ENCODE measurements at regions not wholly inside any gene's neighbourhood (a gene's known extent, or its start where the extent isn't known, plus 50 kb on each side); places are given as distances from the start of the nearest gene placed in this dataset.

- no peak for DNase-seq
Observed at GRCh38 chr11:13225038-13226001, 52.3 kb upstream of the BMAL1 start.

GRCh38 chr11:13227676-13228255 is 49.8 kb upstream of the BMAL1 start:
- no peak for DNase-seq
